SK-N-SH (cell line): ENCODE measurements at regions not wholly inside any gene's neighbourhood (a gene's known extent, or its start where the extent isn't known, plus 50 kb on each side); places are given as distances from the start of the nearest gene placed in this dataset.

Experiments
- CTCF ChIA-PET: fragments of 300-600, 350-600 bp; formaldehyde crosslinking; extraction: SDS; loops from one replicate; lab custom pipeline; 2021; lab: Yijun Ruan, JAX
- POLR2A ChIA-PET: fragments of 350-600 bp; sonication (Branson Sonifier 250); formaldehyde crosslinking; extraction: SDS; loops from one replicate; lab custom pipeline; 2020; ENCODE audit warnings: antibody characterized with exemption, inconsistent platforms; lab: Yijun Ruan, JAX
- DNase-seq: peaks from one replicate; pipeline ENCODE4 v3.0.0; 2012
- H2AFZ ChIP-seq: fragments of 200-600 bp; sonication (generic); 2 replicates; pipeline ENCODE4 v1.8.1; 2016; ENCODE audit warnings: antibody characterized with exemption, mild to moderate bottlenecking, low read depth
- H3F3A ChIP-seq: fragments of 200-600 bp; sonication (generic); replicated peaks from 2 replicates; pipeline ENCODE3; 2016; ENCODE audit warnings: antibody characterized with exemption, mild to moderate bottlenecking; ENCODE audit not compliant: insufficient read depth
- H3K27ac ChIP-seq, 2 experiments: fragments of 200-500 bp in 1 of 2; fragments of 200-600 bp in 1 of 2; sonication (Bioruptor generic) in 1 of 2; sonication (generic), shearing (Covaris generic) in 1 of 2; 2 replicates each; pipeline versions ENCODE4 v1.5.1 to v1.6.1; 2014 to 2016; ENCODE audit warnings: low read depth in 2 of 2, inconsistent platforms in 1 of 2, low read length in 1 of 2, mild to moderate bottlenecking in 1 of 2, mixed read lengths in 1 of 2
- H3K27me3 ChIP-seq: fragments of 200-600 bp; sonication (generic), shearing (Covaris generic); 2 replicates; pipeline ENCODE4 v1.6.1; 2016; ENCODE audit warnings: mixed run types; ENCODE audit not compliant: insufficient read depth
- H3K36me3 ChIP-seq, 2 experiments: fragments of 200-500 bp in 1 of 2; fragments of 200-600 bp in 1 of 2; sonication (Bioruptor generic) in 1 of 2; sonication (generic) in 1 of 2; replicated peaks in 1 of 2; 2 replicates each; pipeline versions ENCODE3 to v1.5.1; 2014 to 2016; ENCODE audit warnings: low read length in 1 of 2, mild to moderate bottlenecking in 1 of 2; ENCODE audit not compliant: insufficient read depth in 2 of 2, control insufficient read depth in 1 of 2
- H3K4me1 ChIP-seq, 2 experiments: fragments of 200-500 bp in 1 of 2; fragments of 200-600 bp in 1 of 2; sonication (Bioruptor generic) in 1 of 2; sonication (generic), shearing (Covaris generic) in 1 of 2; 2 replicates each; pipeline versions ENCODE4 v1.5.1 to v1.6.1; 2014 to 2016; ENCODE audit warnings: low read depth in 1 of 2, low read length in 1 of 2, mixed run types in 1 of 2; ENCODE audit not compliant: insufficient read depth in 2 of 2, control insufficient read depth in 1 of 2
- H3K4me2 ChIP-seq: fragments of 200-600 bp; sonication (generic), shearing (Covaris generic); 2 replicates; pipeline ENCODE4 v1.6.1; 2017; ENCODE audit warnings: mixed run types
- H3K4me3 ChIP-seq, 2 experiments: fragments of 200-500 bp in 1 of 2; fragments of 200-600 bp in 1 of 2; sonication (Bioruptor generic) in 1 of 2; sonication (generic), shearing (Covaris generic) in 1 of 2; 2 replicates each; pipeline versions ENCODE4 v1.5.1 to v1.8.1; 2014 to 2016; ENCODE audit warnings: low read depth in 2 of 2, inconsistent platforms in 1 of 2, low read length in 1 of 2, mild to moderate bottlenecking in 1 of 2, mixed read lengths in 1 of 2, moderate library complexity in 1 of 2
- H3K79me2 ChIP-seq: fragments of 200-600 bp; sonication (generic); 2 replicates; pipeline ENCODE4 v1.8.1; 2017; ENCODE audit warnings: mild to moderate bottlenecking; ENCODE audit not compliant: insufficient read depth
- H3K9ac ChIP-seq: fragments of 200-600 bp; sonication (generic); 2 replicates; pipeline ENCODE4 v1.6.1; 2017; ENCODE audit warnings: mixed run types
- H3K9me2 ChIP-seq: fragments of 200-600 bp; sonication (generic); 2 replicates; pipeline ENCODE4 v1.6.1; 2017; ENCODE audit warnings: mixed run types
- H3K9me3 ChIP-seq: fragments of 200-600 bp; sonication (generic); 2 replicates; pipeline ENCODE4 v1.6.1; 2017; ENCODE audit warnings: mixed run types, mild to moderate bottlenecking, moderate library complexity
- H4K20me1 ChIP-seq: fragments of 200-600 bp; sonication (generic); 2 replicates; pipeline ENCODE4 v1.6.1; 2017; ENCODE audit warnings: mild to moderate bottlenecking, mixed run types; ENCODE audit not compliant: insufficient read depth
- CTCF ChIP-seq: fragments of 200-600 bp; sonication (generic); IDR thresholded peaks from 2 replicates; pipeline ENCODE4 v1.6.1; 2017; ENCODE audit warnings: antibody characterized with exemption, mild to moderate bottlenecking, moderate library complexity
- EP300 ChIP-seq, 2 experiments: IDR thresholded peaks; 2 replicates each; pipeline versions ENCODE4 v1.4.0 to v1.6.1; 2012; ENCODE audit warnings: borderline replicate concordance in 1 of 2, low read depth in 1 of 2, low read length in 1 of 2
- EZH2phosphoT487 ChIP-seq: fragments of 200-600 bp; sonication (generic); IDR thresholded peaks from 2 replicates; pipeline ENCODE4 v1.6.1; 2017; ENCODE audit warnings: low read depth, mixed run types, mild to moderate bottlenecking, antibody characterized with exemption, moderate library complexity, borderline replicate concordance
- FOSL2 ChIP-seq: IDR thresholded peaks from 2 replicates; pipeline ENCODE4 v1.4.0; 2012; ENCODE audit warnings: low read depth, mild to moderate bottlenecking, moderate library complexity, borderline replicate concordance
- FOXJ3 ChIP-seq: sonication (generic); formaldehyde crosslinking; IDR thresholded peaks from 2 replicates; pipeline ENCODE4 v1.5.1; 2020; ENCODE audit warnings: mild to moderate bottlenecking, missing genetic modification reagents
- FOXM1 ChIP-seq: IDR thresholded peaks from 2 replicates; pipeline ENCODE4 v1.4.0; 2012; ENCODE audit warnings: low read depth, mild to moderate bottlenecking
- MXI1 ChIP-seq: IDR thresholded peaks from 2 replicates; pipeline ENCODE4 v1.6.1; 2012; ENCODE audit warnings: mild to moderate bottlenecking, low read depth, low read length, improper control_type of control experiment
- NFIC ChIP-seq: IDR thresholded peaks from 2 replicates; pipeline ENCODE4 v1.4.0; 2012; ENCODE audit warnings: borderline replicate concordance
- PBX3 ChIP-seq: IDR thresholded peaks from 2 replicates; pipeline ENCODE4; 2012
- RFX5 ChIP-seq: IDR thresholded peaks from 2 replicates; pipeline ENCODE4 v1.6.1; 2012; ENCODE audit warnings: mild to moderate bottlenecking, improper control_type of control experiment, low read length
- SIN3A ChIP-seq: IDR thresholded peaks from 2 replicates; pipeline ENCODE4 v1.6.1; 2012; ENCODE audit warnings: low read depth, mild to moderate bottlenecking, low read length, moderate library complexity, borderline replicate concordance
- SMC3 ChIP-seq: IDR thresholded peaks from 2 replicates; pipeline ENCODE4 v1.6.1; 2012; ENCODE audit warnings: low read depth, low read length, improper control_type of control experiment
- TCF12 ChIP-seq: IDR thresholded peaks from 2 replicates; pipeline ENCODE4 v1.4.0; 2012
- TEAD4 ChIP-seq: IDR thresholded peaks from 2 replicates; pipeline ENCODE4 v1.4.0; 2012; ENCODE audit warnings: mild to moderate bottlenecking, borderline replicate concordance; ENCODE audit not compliant: insufficient read depth
- USF2 ChIP-seq: fragments of 150-350 bp; IDR thresholded peaks from 2 replicates; pipeline ENCODE4 v1.6.1; 2017; ENCODE audit warnings: antibody characterized with exemption, low read length, low read depth, borderline replicate concordance
- YY1 ChIP-seq: IDR thresholded peaks from 2 replicates; pipeline ENCODE4 v1.4.0; 2012; ENCODE audit warnings: low read depth, mild to moderate bottlenecking
- TF ChIP-seq, protein P1 (sequence below): IDR thresholded peaks from 2 replicates; pipeline ENCODE4 v1.6.1; 2012; ENCODE audit warnings: mild to moderate bottlenecking, low read depth, low read length, moderate library complexity
- TF ChIP-seq, protein P2 (sequence below): IDR thresholded peaks from 2 replicates; pipeline ENCODE4 v1.4.0; 2012; ENCODE audit warnings: low read depth, borderline replicate concordance

GRCh38 chr4:165715989-165716388 lies 157.0 kb upstream of the TLL1 start (continued):
- TF ChIP-seq, protein P1, sequence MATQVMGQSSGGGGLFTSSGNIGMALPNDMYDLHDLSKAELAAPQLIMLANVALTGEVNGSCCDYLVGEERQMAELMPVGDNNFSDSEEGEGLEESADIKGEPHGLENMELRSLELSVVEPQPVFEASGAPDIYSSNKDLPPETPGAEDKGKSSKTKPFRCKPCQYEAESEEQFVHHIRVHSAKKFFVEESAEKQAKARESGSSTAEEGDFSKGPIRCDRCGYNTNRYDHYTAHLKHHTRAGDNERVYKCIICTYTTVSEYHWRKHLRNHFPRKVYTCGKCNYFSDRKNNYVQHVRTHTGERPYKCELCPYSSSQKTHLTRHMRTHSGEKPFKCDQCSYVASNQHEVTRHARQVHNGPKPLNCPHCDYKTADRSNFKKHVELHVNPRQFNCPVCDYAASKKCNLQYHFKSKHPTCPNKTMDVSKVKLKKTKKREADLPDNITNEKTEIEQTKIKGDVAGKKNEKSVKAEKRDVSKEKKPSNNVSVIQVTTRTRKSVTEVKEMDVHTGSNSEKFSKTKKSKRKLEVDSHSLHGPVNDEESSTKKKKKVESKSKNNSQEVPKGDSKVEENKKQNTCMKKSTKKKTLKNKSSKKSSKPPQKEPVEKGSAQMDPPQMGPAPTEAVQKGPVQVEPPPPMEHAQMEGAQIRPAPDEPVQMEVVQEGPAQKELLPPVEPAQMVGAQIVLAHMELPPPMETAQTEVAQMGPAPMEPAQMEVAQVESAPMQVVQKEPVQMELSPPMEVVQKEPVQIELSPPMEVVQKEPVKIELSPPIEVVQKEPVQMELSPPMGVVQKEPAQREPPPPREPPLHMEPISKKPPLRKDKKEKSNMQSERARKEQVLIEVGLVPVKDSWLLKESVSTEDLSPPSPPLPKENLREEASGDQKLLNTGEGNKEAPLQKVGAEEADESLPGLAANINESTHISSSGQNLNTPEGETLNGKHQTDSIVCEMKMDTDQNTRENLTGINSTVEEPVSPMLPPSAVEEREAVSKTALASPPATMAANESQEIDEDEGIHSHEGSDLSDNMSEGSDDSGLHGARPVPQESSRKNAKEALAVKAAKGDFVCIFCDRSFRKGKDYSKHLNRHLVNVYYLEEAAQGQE, result no peak
- no peak for TF ChIP-seq CTCF

GRCh38 chr4:165716472-165716871 lies 156.6 kb upstream of the TLL1 start:
- ChIA-PET CTCF (no interaction called here), POLR2A (no interaction called here)
- H3K36me3 ChIP-seq, result no peaks in the 10 kb centered on the region
- H3K4me2 ChIP-seq, result no peak overlapping the region
- no peaks in the 10 kb centered on the region for H3K27me3 ChIP-seq
- no peaks in the 10 kb centered on the region for H4K20me1 ChIP-seq
- no peak overlapping the region for H3K27ac ChIP-seq
- no peaks in the 10 kb centered on the region for H3K9me2 ChIP-seq
- no peaks in the 10 kb centered on the region for H3K79me2 ChIP-seq
- no peak for DNase-seq
- no peaks in the 10 kb centered on the region for H3K9me3 ChIP-seq
- no peaks in the 10 kb centered on the region for H3F3A ChIP-seq
- H2AFZ ChIP-seq, result no peak overlapping the region
- H3K4me1 ChIP-seq, result no peaks in the 10 kb centered on the region
- H3K9ac ChIP-seq, result no peak overlapping the region
- no peak overlapping the region for H3K4me3 ChIP-seq
- TF ChIP-seq SIN3A (no peak), MXI1 (no peak), FOSL2 (no peak), PBX3 (no peak), USF2 (no peak), TEAD4 (no peak), SMC3 (no peak), FOXJ3 (CRISPR knock-in tag) (no peak), NFIC (no peak), TCF12 (no peak), EZH2phosphoT487 (no peak), RFX5 (no peak), FOXM1 (no peak), YY1 (no peak), CTCF (no peak), EP300 (IDR thresholded peaks at IDR 0.05; ENCODE audit: borderline replicate concordance in 1 of 2, low read depth in 1 of 2, low read length in 1 of 2) (no peak)
- TF ChIP-seq, protein P2, sequence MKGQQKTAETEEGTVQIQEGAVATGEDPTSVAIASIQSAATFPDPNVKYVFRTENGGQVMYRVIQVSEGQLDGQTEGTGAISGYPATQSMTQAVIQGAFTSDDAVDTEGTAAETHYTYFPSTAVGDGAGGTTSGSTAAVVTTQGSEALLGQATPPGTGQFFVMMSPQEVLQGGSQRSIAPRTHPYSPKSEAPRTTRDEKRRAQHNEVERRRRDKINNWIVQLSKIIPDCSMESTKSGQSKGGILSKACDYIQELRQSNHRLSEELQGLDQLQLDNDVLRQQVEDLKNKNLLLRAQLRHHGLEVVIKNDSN, result no peak
